ENCODE measurements at regions not wholly inside any gene's neighbourhood (a gene's known extent, or its start where the extent isn't known, plus 50 kb on each side); places are given as distances from the start of the nearest gene placed in this dataset.
"Not testable (repeated sequence)": the region's sequence is repeated elsewhere in the genome, so short reads cannot be mapped to it uniquely, and the experiment has no call there.

- no peak for DNase-seq (ENCODE audit: low read depth)
These were observed 511.4 kb downstream of the ADCYAP1 start for GRCh38 chr18:1416074-1416473.

GRCh38 chr18:1421502-1421901 is 516.8 kb downstream of the ADCYAP1 start:
- no peak for DNase-seq (ENCODE audit: low read depth)

- DNase-seq (ENCODE audit: low read depth): no peak
These were observed 518.0 kb downstream of the ADCYAP1 start for GRCh38 chr18:1422634-1423033.

DNA sequence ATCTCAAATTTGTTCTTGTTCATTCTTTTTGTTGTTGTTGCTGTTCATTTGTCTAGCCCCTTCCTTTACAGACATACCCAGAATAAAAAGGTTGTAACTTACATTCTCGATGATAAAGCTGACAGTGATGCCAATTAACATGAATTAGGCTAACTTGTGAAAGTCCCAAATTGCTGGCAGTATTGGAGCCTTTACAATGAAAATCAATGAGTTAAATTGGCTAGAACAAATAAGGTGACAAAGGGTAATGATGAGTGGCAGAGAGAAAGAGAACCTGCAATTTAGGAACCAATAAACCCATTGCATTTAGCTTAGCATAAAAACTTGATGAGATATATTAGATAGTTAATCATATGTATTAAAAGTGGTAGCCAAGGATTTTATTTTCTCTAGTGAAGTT is 521.0 kb downstream of the ADCYAP1 start:
- no peak for DNase-seq (ENCODE audit: low read depth)

GRCh38 chr18:1435487-1435886 is 530.8 kb downstream of the ADCYAP1 start:
- no peak for DNase-seq (ENCODE audit: low read depth)

DNA sequence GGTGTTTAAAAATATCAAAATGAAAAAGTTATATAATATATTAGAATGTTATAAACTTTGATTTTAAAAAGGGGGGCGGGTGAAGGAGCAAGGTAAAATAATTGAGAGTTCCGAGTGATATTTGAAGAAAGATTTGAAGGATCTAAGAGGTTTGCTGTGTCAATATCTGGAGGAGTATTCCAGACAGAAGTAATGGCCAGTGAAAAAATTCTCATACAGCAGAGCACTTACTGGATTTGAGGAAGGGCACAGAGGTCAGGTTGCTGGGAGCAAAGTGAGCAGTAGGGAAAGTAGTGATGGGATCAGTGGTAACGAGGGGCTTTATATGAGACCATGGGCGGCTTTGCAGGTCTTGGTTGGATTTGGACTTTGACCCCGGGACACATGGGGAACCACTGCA is 531.5 kb downstream of the ADCYAP1 start:
- DNase-seq (ENCODE audit: low read depth): no peak

DNA sequence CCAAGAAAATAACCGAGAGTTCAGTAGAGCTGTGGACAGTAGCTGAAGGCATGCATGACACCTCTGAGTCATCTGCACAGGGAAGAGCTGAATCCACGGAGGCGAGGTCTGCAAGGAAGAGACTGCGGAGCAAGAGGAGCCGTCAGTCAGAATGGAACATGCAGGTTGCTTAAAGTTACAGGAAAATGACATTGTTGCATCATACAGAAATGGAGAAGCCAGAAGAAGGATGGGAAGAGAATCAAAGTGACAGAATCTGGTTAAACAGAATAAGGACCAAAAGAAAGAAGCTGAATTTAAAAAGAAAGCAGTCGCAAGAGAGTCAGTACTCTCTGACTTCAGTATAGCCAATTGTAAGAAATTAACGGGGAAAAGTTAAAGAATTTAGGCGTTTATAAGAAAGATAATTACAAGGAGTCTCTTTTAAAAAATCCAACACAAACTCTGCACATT is 533.8 kb downstream of the ADCYAP1 start:
- DNase-seq (ENCODE audit: low read depth): no peak

DNA sequence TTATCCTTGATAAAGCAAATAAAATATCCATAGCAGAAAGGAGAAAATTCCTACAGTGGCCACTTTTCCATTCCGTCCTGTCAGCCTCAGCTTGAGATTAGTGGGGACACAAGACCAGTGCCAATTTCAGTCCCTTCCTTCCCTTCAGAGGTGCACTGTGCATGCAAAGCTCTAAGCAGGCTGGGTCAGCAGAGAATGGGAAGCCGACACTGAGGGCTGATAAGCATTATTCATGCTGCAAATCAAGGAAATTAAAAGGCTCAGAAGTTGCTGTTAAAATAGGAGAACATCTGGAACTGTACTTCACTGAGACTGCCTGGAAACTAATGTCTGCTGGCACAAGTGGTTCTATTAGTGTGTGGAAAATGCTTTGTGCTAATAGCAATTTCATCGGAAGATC is 534.3 kb downstream of the ADCYAP1 start:
- no peak for DNase-seq (ENCODE audit: low read depth)

DNA sequence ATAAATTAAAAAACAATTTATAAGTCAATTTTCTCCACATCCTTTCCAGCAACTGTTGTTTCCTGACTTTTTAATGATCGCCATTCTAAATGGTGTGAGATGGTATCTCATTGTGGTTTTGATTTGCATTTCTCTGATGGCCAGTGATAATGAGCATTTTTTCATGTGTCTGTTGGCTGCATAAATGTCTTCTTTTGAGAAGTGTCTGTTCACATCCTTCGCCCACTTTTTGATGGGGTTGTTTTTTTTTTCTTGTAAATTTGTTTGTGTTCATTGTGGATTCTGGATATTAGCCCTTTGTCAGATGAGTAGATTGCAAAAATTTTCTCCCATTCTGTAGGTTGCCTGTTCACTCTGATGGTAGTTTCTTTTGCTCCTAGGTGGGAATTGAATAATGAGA is 539.4 kb downstream of the ADCYAP1 start:
- not testable (repeated sequence) for DNase-seq (ENCODE audit: low read depth)

DNA sequence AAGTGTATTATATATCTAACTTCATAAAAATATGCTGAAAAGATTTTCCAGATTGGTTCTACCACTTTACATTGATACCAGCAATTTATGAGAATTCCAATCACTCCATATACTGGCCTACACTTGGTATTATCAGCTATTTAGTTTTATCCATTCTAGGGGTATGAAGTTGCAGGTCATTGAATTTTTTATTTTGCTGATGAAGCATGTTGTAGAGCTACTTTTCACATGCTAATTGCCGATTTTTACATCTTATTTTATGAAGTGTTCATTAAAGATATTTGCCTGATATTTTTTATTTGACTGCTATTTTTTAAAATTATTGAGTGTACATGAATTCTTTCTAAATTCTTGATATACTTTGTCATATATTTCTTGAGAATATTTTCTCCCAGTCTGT is 542.1 kb downstream of the ADCYAP1 start:
- DNase-seq (ENCODE audit: low read depth): no peak

GRCh38 chr18:1452821-1453220 is 548.1 kb downstream of the ADCYAP1 start:
- DNase-seq (ENCODE audit: low read depth): no peak

GRCh38 chr18:1455605-1456004 is 550.9 kb downstream of the ADCYAP1 start:
- DNase-seq (ENCODE audit: low read depth): no peak

- DNase-seq (ENCODE audit: low read depth): no peak
These were observed 553.9 kb downstream of the ADCYAP1 start for GRCh38 chr18:1458547-1458946.

DNA sequence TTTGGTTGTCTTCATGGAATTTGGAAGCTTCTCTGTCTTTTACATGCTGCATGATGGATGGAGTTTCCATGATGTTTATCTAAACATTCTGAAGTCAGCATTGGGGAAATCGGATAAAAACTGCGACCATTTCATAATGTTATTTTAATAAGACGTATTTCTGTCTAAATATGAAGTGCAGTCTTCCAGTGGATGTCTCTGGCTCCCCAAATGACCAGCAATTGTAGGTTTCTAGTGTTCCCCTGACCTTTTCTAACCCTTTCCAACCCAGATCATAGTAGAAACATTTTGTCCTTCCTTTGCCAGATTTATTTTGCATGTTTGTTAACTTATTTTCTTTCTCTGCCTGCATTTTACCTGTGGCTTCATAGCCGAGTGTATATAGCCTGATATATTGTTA is 559.3 kb downstream of the ADCYAP1 start:
- no peak for DNase-seq (ENCODE audit: low read depth)

GRCh38 chr18:1464444-1465217 is 560.0 kb downstream of the ADCYAP1 start:
- DNase-seq (ENCODE audit: low read depth): no peak

DNA sequence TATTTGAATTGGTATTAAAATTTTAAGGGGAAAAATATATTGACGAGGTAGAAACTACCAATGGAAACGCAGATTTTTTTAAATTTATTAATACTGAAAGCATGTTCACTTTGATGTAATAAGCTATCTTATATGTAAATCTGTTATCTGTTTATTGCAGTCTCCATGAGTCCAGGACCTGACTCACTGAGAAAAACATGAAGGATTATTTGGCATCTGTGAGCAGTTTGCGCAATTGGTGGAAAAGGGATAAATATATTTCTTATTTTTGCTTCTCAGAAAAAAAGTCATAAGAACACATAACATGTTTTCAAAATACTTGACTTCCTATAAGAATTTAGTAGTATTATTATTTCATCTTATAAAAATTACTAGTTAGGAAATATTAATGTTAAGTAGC is 561.4 kb downstream of the ADCYAP1 start:
- DNase-seq (ENCODE audit: low read depth): no peak

DNA sequence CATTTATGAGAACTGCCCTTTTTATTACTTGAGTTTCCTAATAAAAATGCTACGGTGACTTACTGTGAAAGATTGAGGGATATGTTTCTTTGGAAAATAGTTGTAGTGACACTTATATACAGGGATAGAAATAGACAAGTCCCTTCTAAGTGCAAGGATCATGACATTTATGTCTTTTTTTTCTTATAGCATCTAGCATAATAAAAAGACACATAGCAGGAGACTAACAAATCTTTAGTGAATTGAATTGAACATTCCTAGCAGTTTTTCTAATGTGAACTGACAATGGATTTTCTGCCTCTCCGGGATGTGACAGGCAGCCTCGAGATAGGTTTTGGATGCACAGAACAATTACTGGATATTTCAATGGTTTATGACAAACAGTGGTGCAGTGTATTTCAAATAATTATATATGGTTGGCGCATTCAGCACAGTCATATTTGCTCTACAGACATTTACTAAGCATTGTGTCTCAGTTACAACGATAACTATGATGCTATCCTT is 562.8 kb downstream of the ADCYAP1 start:
- no peak for DNase-seq (ENCODE audit: low read depth)

- no peak for DNase-seq (ENCODE audit: low read depth)
These were observed 563.9 kb downstream of the ADCYAP1 start for GRCh38 chr18:1468550-1468949.

GRCh38 chr18:1475867-1476266 is 571.2 kb downstream of the ADCYAP1 start:
- DNase-seq (ENCODE audit: low read depth): no peak

- no peak for DNase-seq (ENCODE audit: low read depth)
These were observed 575.6 kb downstream of the ADCYAP1 start for GRCh38 chr18:1480309-1480708.

DNA sequence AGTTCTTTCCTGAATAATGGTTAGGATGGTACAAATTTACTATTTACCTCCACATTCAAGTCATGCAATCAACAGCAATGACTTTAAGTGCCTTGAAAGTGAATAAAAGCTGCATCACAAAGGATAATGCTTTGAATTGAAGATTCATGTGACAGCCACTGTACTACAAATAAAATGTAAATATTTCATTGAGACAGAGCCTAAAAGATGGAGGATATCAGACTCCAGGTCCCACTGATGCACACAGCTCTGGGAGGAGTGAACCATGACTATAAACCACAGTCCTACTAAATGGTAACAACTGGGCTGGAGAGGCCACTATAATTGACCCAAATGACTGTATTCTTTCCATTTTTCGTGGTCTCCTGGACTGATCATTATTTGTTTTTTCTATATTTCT is 576.9 kb downstream of the ADCYAP1 start:
- DNase-seq (ENCODE audit: low read depth): no peak

DNA sequence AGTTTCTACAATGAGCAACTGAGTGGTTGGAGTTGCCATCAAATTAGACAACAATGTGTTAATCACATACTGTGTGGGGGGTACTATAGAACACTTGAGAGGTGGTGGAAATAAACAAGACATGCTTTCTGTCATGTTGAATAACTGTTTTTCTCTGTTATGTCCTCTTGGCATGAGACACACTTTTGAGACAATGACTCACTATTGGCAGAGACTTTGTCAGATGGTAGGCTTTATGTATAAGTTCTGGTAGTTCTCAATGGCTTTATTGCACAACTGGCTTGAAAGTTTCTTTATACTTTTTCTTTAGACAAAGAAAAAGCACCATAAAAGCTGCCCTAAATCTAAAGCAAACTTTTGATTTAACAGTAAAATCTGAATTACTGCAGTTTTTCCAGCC is 578.7 kb downstream of the ADCYAP1 start:
- DNase-seq (ENCODE audit: low read depth): no peak

- no peak for DNase-seq (ENCODE audit: low read depth)
These were observed 582.8 kb downstream of the ADCYAP1 start for GRCh38 chr18:1487457-1487856.

GRCh38 chr18:1488394-1488793 is 583.7 kb downstream of the ADCYAP1 start:
- no peak for DNase-seq (ENCODE audit: low read depth)

Data from activated gamma-delta T cell treated with anti-CD3 and anti-CD28 coated beads, Interleukin-2, amount 50 U/mL, for 16 hours (primary cell).